GM23338 (cell line): ENCODE measurements at regions not wholly inside any gene's neighbourhood (a gene's known extent, or its start where the extent isn't known, plus 50 kb on each side); places are given as distances from the start of the nearest gene placed in this dataset.
A peak's percentile ranks its signal among the peaks of the same experiment; 100 is the strongest.

Experiments used
- ATAC-seq: fragments of 200-7000 bp; cut with Tn5 transposase; 3 replicates; pipeline ENCODE4 v1.9.1; 2020
- DNase-seq: peaks from one replicate; pipeline ENCODE4 v3.0.0-alpha.2; 2015; ENCODE audit warnings: low spot score
- H2AFZ ChIP-seq: fragments of 200-600 bp; sonication (generic); 2 replicates; pipeline ENCODE4 v1.8.0; 2016; ENCODE audit warnings: antibody characterized with exemption, mild to moderate bottlenecking, moderate library complexity
- H3F3A ChIP-seq: fragments of 200-600 bp; sonication (generic); replicated peaks from 2 replicates; pipeline ENCODE4 v1.8.0; 2017; ENCODE audit warnings: antibody characterized with exemption, mixed run types, low read depth
- H3K27ac ChIP-seq: fragments of 200-600 bp; sonication (generic); 2 replicates; pipeline ENCODE4 v1.6.1; 2016; ENCODE audit warnings: low read depth
- H3K27me3 ChIP-seq: fragments of 200-600 bp; sonication (generic); 2 replicates; pipeline ENCODE4 v1.8.0; 2016; ENCODE audit warnings: mild to moderate bottlenecking, mixed run types, moderate library complexity; ENCODE audit not compliant: insufficient read depth
- H3K36me3 ChIP-seq: fragments of 200-600 bp; sonication (generic); 2 replicates; pipeline ENCODE4 v1.8.0; 2016; ENCODE audit warnings: mild to moderate bottlenecking; ENCODE audit not compliant: insufficient read depth
- H3K4me1 ChIP-seq: fragments of 200-600 bp; sonication (generic); 2 replicates; pipeline ENCODE4 v1.8.0; 2016; ENCODE audit warnings: mild to moderate bottlenecking, moderate library complexity; ENCODE audit not compliant: insufficient read depth
- H3K4me2 ChIP-seq: fragments of 200-600 bp; sonication (generic); 2 replicates; pipeline ENCODE4 v1.7.1; 2017; ENCODE audit warnings: mixed run types
- H3K4me3 ChIP-seq: fragments of 200-600 bp; sonication (generic); 2 replicates; pipeline ENCODE4 v1.6.1; 2016; ENCODE audit warnings: mixed run types
- H3K79me2 ChIP-seq: fragments of 200-600 bp; sonication (generic); replicated peaks from 2 replicates; pipeline ENCODE4 v1.8.0; 2017; ENCODE audit warnings: mild to moderate bottlenecking; ENCODE audit not compliant: insufficient read depth
- H3K9me2 ChIP-seq: fragments of 200-600 bp; sonication (generic); 2 replicates; pipeline ENCODE4 v1.8.0; 2017; ENCODE audit not compliant: insufficient read depth
- H4K20me1 ChIP-seq: fragments of 200-600 bp; sonication (generic); replicated peaks from 2 replicates; pipeline ENCODE4 v1.8.0; 2017; ENCODE audit warnings: mild to moderate bottlenecking; ENCODE audit not compliant: insufficient read depth
- H3K27ac Mint-ChIP-seq: 2 replicates; pipeline ENCODE4 v1.8.0; 2020; ENCODE audit warnings: inconsistent platforms, mild to moderate bottlenecking, moderate library complexity, mixed read lengths
- H3K27me3 Mint-ChIP-seq: 3 replicates; pipeline ENCODE4 v1.8.0; 2022; ENCODE audit warnings: low read depth, mild to moderate bottlenecking, moderate library complexity, mixed read lengths, inconsistent platforms; ENCODE audit not compliant: insufficient read depth, poor library complexity
- H3K36me3 Mint-ChIP-seq: 3 replicates; pipeline ENCODE4 v1.8.0; 2021; ENCODE audit warnings: low read depth, mild to moderate bottlenecking, inconsistent platforms, moderate library complexity, mixed read lengths
- H3K4me1 Mint-ChIP-seq: 3 replicates; pipeline ENCODE4 v1.8.0; 2020; ENCODE audit warnings: mild to moderate bottlenecking, inconsistent platforms, mixed read lengths
- H3K4me3 Mint-ChIP-seq: 3 replicates; pipeline ENCODE4 v1.8.0; 2021; ENCODE audit warnings: moderate library complexity, mild to moderate bottlenecking, inconsistent platforms, mixed read lengths
- H3K9me3 Mint-ChIP-seq: 3 replicates; pipeline ENCODE4 v1.8.0; 2020; ENCODE audit warnings: moderate library complexity, mild to moderate bottlenecking, inconsistent platforms, mixed read lengths
- CREB1 ChIP-seq: fragments of 250-450 bp; sonication (Bioruptor Pico); IDR thresholded peaks from 2 replicates; pipeline ENCODE4 v1.5.0; 2020; ENCODE audit warnings: low read depth, mild to moderate bottlenecking, moderate library complexity
- NANOG ChIP-seq: IDR thresholded peaks from 2 replicates; pipeline ENCODE4 v1.6.1; 2016; ENCODE audit warnings: antibody characterized with exemption, borderline replicate concordance
- STAT1 ChIP-seq: IDR thresholded peaks from one replicate; pipeline ENCODE4 v1.6.1; 2016; ENCODE audit warnings: antibody characterized with exemption; ENCODE audit not compliant: unreplicated experiment
- ZNF114 ChIP-seq: fragments of 250-450 bp; sonication (Bioruptor Pico); IDR thresholded peaks from 2 replicates; pipeline ENCODE4 v1.5.0; 2020; ENCODE audit warnings: mild to moderate bottlenecking, moderate library complexity
- TF ChIP-seq, protein P1 (sequence below): fragments of 250-450 bp; sonication (Bioruptor Pico); IDR thresholded peaks from 2 replicates; pipeline ENCODE4 v1.5.0; 2020; ENCODE audit warnings: mild to moderate bottlenecking, moderate library complexity
- TF ChIP-seq, protein P2 (sequence below): IDR thresholded peaks from one replicate; pipeline ENCODE4 v1.6.1; 2018; ENCODE audit warnings: antibody characterized with exemption; ENCODE audit not compliant: unreplicated experiment

DNA sequence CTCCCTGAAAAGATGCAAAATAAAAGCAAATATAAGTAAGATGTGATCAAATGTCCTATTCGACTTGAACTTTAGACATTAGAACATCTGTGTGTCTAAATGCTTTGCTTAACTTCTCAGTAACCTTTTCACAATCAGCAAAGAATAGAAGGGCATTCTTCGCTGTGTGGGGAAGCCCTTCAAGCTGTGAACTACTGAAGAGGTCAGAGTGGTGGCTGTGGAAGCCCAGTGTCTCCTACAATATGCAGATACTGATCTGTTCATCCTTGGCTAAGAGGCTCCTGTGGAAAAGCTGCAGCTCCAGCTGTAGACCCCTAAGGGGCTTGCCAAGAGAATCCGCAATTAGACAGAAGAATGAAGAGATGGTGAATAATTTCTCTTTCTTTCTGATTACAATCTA lies 400.3 kb upstream of the SASH1 start (continued):
- TF ChIP-seq, protein P1, sequence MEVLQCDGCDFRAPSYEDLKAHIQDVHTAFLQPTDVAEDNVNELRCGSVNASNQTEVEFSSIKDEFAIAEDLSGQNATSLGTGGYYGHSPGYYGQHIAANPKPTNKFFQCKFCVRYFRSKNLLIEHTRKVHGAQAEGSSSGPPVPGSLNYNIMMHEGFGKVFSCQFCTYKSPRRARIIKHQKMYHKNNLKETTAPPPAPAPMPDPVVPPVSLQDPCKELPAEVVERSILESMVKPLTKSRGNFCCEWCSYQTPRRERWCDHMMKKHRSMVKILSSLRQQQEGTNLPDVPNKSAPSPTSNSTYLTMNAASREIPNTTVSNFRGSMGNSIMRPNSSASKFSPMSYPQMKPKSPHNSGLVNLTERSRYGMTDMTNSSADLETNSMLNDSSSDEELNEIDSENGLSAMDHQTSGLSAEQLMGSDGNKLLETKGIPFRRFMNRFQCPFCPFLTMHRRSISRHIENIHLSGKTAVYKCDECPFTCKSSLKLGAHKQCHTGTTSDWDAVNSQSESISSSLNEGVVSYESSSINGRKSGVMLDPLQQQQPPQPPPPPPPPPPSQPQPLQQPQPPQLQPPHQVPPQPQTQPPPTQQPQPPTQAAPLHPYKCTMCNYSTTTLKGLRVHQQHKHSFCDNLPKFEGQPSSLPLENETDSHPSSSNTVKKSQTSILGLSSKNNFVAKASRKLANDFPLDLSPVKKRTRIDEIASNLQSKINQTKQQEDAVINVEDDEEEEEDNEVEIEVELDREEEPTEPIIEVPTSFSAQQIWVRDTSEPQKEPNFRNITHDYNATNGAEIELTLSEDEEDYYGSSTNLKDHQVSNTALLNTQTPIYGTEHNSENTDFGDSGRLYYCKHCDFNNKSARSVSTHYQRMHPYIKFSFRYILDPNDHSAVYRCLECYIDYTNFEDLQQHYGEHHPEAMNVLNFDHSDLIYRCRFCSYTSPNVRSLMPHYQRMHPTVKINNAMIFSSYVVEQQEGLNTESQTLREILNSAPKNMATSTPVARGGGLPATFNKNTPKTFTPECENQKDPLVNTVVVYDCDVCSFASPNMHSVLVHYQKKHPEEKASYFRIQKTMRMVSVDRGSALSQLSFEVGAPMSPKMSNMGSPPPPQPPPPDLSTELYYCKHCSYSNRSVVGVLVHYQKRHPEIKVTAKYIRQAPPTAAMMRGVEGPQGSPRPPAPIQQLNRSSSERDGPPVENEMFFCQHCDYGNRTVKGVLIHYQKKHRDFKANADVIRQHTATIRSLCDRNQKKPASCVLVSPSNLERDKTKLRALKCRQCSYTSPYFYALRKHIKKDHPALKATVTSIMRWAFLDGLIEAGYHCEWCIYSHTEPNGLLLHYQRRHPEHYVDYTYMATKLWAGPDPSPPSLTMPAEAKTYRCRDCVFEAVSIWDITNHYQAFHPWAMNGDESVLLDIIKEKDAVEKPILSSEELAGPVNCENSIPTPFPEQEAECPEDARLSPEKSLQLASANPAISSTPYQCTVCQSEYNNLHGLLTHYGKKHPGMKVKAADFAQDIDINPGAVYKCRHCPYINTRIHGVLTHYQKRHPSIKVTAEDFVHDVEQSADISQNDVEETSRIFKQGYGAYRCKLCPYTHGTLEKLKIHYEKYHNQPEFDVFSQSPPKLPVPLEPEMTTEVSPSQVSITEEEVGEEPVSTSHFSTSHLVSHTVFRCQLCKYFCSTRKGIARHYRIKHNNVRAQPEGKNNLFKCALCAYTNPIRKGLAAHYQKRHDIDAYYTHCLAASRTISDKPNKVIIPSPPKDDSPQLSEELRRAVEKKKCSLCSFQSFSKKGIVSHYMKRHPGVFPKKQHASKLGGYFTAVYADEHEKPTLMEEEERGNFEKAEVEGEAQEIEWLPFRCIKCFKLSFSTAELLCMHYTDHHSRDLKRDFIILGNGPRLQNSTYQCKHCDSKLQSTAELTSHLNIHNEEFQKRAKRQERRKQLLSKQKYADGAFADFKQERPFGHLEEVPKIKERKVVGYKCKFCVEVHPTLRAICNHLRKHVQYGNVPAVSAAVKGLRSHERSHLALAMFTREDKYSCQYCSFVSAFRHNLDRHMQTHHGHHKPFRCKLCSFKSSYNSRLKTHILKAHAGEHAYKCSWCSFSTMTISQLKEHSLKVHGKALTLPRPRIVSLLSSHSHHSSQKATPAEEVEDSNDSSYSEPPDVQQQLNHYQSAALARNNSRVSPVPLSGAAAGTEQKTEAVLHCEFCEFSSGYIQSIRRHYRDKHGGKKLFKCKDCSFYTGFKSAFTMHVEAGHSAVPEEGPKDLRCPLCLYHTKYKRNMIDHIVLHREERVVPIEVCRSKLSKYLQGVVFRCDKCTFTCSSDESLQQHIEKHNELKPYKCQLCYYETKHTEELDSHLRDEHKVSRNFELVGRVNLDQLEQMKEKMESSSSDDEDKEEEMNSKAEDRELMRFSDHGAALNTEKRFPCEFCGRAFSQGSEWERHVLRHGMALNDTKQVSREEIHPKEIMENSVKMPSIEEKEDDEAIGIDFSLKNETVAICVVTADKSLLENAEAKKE (CRISPR knock-in tag): no peak
- TF ChIP-seq CREB1 (CRISPR knock-in tag): no peak
- TF ChIP-seq ZNF114 (CRISPR knock-in tag): no peak

DNA sequence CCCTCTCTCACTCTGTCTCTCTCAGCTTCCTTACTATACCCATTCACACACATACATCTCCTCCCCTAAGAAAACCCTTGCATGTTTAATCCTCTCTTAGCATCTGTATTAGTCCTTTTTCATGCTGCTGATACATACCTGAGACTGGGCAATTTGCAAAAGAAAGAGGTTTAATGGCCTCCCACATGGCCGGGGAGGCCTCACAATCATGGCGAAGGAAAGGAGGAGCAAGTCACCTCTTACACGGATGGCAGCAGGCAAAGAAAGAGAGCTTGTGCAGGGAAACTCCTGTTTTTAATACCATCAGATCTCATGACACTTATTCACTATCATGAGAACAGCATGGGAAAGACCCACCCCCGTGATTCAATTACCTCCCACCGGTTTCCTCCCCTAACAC lies 398.5 kb upstream of the SASH1 start:
- Histone ChIP-seq H3K36me3 (0 out of 2 replicates have a peak, but pooled peaks cover 12% of the 10 kb centered on the region), H3K27ac (no peak overlapping the region), H2AFZ (no peak overlapping the region), H3K27me3 (no peaks in the 10 kb centered on the region), H3K79me2 (no peaks in the 10 kb centered on the region), H4K20me1 (no peaks in the 10 kb centered on the region), H3F3A (no peaks in the 10 kb centered on the region), H3K4me3 (no peak overlapping the region), H3K9me2 (0 out of 2 replicates have a peak, but pooled peaks cover 13% of the 10 kb centered on the region), H3K4me2 (no peak overlapping the region), H3K4me1 (peaks cover 4% of the 10 kb centered on the region; the same call in 1 of the 2 replicates)
- Mint-ChIP-seq H3K27ac (no peak overlapping the region), H3K27me3 (peaks cover 7% of the 10 kb centered on the region), H3K4me3 (no peak overlapping the region), H3K4me1 (no peaks in the 10 kb centered on the region; the same call in 2 of the 3 replicates), H3K36me3 (peaks cover 29% of the 10 kb centered on the region), H3K9me3 (peaks cover 34% of the 10 kb centered on the region)
- DNase-seq: peak; percentile 41
- ATAC-seq: peak; percentile 39; the same call in 1 of the 3 replicates
- no peak for TF ChIP-seq NANOG
- TF ChIP-seq STAT1: no peak
- TF ChIP-seq, protein P2, sequence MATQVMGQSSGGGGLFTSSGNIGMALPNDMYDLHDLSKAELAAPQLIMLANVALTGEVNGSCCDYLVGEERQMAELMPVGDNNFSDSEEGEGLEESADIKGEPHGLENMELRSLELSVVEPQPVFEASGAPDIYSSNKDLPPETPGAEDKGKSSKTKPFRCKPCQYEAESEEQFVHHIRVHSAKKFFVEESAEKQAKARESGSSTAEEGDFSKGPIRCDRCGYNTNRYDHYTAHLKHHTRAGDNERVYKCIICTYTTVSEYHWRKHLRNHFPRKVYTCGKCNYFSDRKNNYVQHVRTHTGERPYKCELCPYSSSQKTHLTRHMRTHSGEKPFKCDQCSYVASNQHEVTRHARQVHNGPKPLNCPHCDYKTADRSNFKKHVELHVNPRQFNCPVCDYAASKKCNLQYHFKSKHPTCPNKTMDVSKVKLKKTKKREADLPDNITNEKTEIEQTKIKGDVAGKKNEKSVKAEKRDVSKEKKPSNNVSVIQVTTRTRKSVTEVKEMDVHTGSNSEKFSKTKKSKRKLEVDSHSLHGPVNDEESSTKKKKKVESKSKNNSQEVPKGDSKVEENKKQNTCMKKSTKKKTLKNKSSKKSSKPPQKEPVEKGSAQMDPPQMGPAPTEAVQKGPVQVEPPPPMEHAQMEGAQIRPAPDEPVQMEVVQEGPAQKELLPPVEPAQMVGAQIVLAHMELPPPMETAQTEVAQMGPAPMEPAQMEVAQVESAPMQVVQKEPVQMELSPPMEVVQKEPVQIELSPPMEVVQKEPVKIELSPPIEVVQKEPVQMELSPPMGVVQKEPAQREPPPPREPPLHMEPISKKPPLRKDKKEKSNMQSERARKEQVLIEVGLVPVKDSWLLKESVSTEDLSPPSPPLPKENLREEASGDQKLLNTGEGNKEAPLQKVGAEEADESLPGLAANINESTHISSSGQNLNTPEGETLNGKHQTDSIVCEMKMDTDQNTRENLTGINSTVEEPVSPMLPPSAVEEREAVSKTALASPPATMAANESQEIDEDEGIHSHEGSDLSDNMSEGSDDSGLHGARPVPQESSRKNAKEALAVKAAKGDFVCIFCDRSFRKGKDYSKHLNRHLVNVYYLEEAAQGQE: no peak
- TF ChIP-seq ZNF114 (CRISPR knock-in tag): no peak
- TF ChIP-seq, protein P1 (CRISPR knock-in tag): no peak
- TF ChIP-seq CREB1 (CRISPR knock-in tag): no peak
